ENCODE measurements at regions not wholly inside any gene's neighbourhood (a gene's known extent, or its start where the extent isn't known, plus 50 kb on each side); places are given as distances from the start of the nearest gene placed in this dataset.

- TF ChIP-seq CTCF (conservative IDR thresholded peaks at IDR 0.05; ENCODE audit: low read length) (no peak), EZH2phosphoT487 (IDR thresholded peaks at IDR 0.05; ENCODE audit: borderline replicate concordance) (no peak)
Measured at GRCh38 chr10:35855155-35855947, 213.3 kb upstream of the FZD8 start.

Measured in Loucy (cell line).